ENCODE measurements at regions not wholly inside any gene's neighbourhood (a gene's known extent, or its start where the extent isn't known, plus 50 kb on each side); places are given as distances from the start of the nearest gene placed in this dataset.

GRCh38 chr2:157068237-157068636 lies 189.3 kb upstream of the GALNT5 start:
- TF ChIP-seq EZH2 (IDR thresholded peaks at IDR 0.05) (no peak), POLR2AphosphoS5 (IDR thresholded peaks at IDR 0.05; ENCODE audit: borderline replicate concordance, low read depth, low read length) (no peak)

All from SK-N-MC (cell line).